WERI-Rb-1 (cell line): ENCODE measurements at regions not wholly inside any gene's neighbourhood (a gene's known extent, or its start where the extent isn't known, plus 50 kb on each side); places are given as distances from the start of the nearest gene placed in this dataset.

ENCODE experiments used
- DNase-seq: peaks from one replicate; pipeline ENCODE4 v3.0.0-alpha.2; 2020
- H3K27ac ChIP-seq: fragments of 250-450 bp; sonication (Bioruptor Pico); 2 replicates; pipeline ENCODE4 v1.5.1; 2020; ENCODE audit warnings: mild to moderate bottlenecking, moderate library complexity
- H3K27me3 ChIP-seq: fragments of 250-450 bp; sonication (Bioruptor Pico); 2 replicates; pipeline ENCODE4 v1.5.1; 2021; ENCODE audit warnings: mild to moderate bottlenecking, low read depth, moderate library complexity; ENCODE audit not compliant: insufficient read depth, severe bottlenecking
- H3K36me3 ChIP-seq: fragments of 250-450 bp; sonication (Bioruptor Pico); 2 replicates; pipeline ENCODE4 v1.5.1; 2020; ENCODE audit warnings: mild to moderate bottlenecking, moderate library complexity
- H3K4me3 ChIP-seq: 2 replicates; pipeline ENCODE4 v1.5.1; 2011; ENCODE audit warnings: low read depth, mild to moderate bottlenecking, control low read depth, low read length
- H3K9me3 ChIP-seq: fragments of 250-450 bp; sonication (Bioruptor Pico); 2 replicates; pipeline ENCODE4 v1.5.1; 2021; ENCODE audit warnings: mild to moderate bottlenecking, moderate library complexity; ENCODE audit not compliant: severe bottlenecking
- TF ChIP-seq, protein P1 (sequence below): IDR thresholded peaks from 2 replicates; pipeline ENCODE4 v1.5.1; 2011; ENCODE audit warnings: low read depth, mild to moderate bottlenecking, control low read depth, inconsistent platforms, low read length

- no peak for DNase-seq
- H3K27ac ChIP-seq: no peak overlapping the region
- H3K9me3 ChIP-seq: no peaks in the 10 kb centered on the region
- no peaks in the 10 kb centered on the region for H3K27me3 ChIP-seq
- TF ChIP-seq, protein P1, sequence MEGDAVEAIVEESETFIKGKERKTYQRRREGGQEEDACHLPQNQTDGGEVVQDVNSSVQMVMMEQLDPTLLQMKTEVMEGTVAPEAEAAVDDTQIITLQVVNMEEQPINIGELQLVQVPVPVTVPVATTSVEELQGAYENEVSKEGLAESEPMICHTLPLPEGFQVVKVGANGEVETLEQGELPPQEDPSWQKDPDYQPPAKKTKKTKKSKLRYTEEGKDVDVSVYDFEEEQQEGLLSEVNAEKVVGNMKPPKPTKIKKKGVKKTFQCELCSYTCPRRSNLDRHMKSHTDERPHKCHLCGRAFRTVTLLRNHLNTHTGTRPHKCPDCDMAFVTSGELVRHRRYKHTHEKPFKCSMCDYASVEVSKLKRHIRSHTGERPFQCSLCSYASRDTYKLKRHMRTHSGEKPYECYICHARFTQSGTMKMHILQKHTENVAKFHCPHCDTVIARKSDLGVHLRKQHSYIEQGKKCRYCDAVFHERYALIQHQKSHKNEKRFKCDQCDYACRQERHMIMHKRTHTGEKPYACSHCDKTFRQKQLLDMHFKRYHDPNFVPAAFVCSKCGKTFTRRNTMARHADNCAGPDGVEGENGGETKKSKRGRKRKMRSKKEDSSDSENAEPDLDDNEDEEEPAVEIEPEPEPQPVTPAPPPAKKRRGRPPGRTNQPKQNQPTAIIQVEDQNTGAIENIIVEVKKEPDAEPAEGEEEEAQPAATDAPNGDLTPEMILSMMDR: no peak
- H3K36me3 ChIP-seq: no peaks in the 10 kb centered on the region
- no peak overlapping the region for H3K4me3 ChIP-seq
Observed at GRCh38 chr16:50964491-50964890, 186.6 kb downstream of the SALL1 start.

DNA sequence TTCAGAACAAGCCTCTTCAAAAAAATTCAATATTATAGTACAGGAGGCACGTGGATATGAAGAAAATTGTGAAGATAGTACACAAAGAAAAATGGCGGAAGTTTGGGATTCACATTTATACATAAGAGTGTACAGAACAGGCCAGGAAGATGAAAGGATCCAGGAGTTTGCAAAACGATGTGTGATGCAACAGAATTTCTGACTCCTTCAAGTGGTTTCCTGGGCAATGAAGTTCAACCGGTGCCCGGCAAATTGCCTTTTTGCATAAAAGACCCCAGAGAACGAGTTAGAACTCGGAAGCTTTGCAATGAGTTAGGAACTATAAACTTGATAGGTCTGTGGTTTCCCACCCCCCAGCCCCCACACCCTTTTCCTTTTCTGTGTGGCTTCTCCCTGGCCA, 189.1 kb downstream of the SALL1 start:
- no peaks in the 10 kb centered on the region for H3K9me3 ChIP-seq
- H3K27ac ChIP-seq: no peak overlapping the region
- TF ChIP-seq, protein P1: no peak
- DNase-seq: no peak
- no peak overlapping the region for H3K4me3 ChIP-seq
- H3K36me3 ChIP-seq: no peaks in the 10 kb centered on the region
- no peaks in the 10 kb centered on the region for H3K27me3 ChIP-seq

GRCh38 chr16:50960517-50961202, 190.4 kb downstream of the SALL1 start:
- no peaks in the 10 kb centered on the region for H3K9me3 ChIP-seq
- H3K27me3 ChIP-seq: no peaks in the 10 kb centered on the region
- no peak overlapping the region for H3K27ac ChIP-seq
- TF ChIP-seq, protein P1: no peak
- H3K36me3 ChIP-seq: no peaks in the 10 kb centered on the region
- no peak for DNase-seq
- no peak overlapping the region for H3K4me3 ChIP-seq

GRCh38 chr16:50957056-50957455, 194.0 kb downstream of the SALL1 start:
- DNase-seq: no peak
- TF ChIP-seq, protein P1: no peak
- Histone ChIP-seq H3K9me3 (no peaks in the 10 kb centered on the region), H3K36me3 (no peaks in the 10 kb centered on the region), H3K27ac (no peak overlapping the region), H3K27me3 (no peaks in the 10 kb centered on the region), H3K4me3 (no peak overlapping the region)

GRCh38 chr16:50956637-50957036, 194.4 kb downstream of the SALL1 start:
- H3K27ac ChIP-seq: no peak overlapping the region
- DNase-seq: no peak
- TF ChIP-seq, protein P1: no peak
- H3K36me3 ChIP-seq: no peaks in the 10 kb centered on the region
- H3K27me3 ChIP-seq: no peaks in the 10 kb centered on the region
- H3K4me3 ChIP-seq: no peak overlapping the region
- H3K9me3 ChIP-seq: no peaks in the 10 kb centered on the region

GRCh38 chr16:50955311-50955710, 195.8 kb downstream of the SALL1 start:
- TF ChIP-seq, protein P1: no peak
- H3K36me3 ChIP-seq: no peaks in the 10 kb centered on the region

More at GRCh38 chr16:50955311-50955710, 195.8 kb downstream of the SALL1 start:
- H3K9me3 ChIP-seq: no peaks in the 10 kb centered on the region
- H3K4me3 ChIP-seq: no peak overlapping the region
- H3K27ac ChIP-seq: no peak overlapping the region
- no peaks in the 10 kb centered on the region for H3K27me3 ChIP-seq
- no peak for DNase-seq
